Left ventricle myocardium inferior (tissue), 1 donor: ENCODE measurements at regions not wholly inside any gene's neighbourhood (a gene's known extent, or its start where the extent isn't known, plus 50 kb on each side); places are given as distances from the start of the nearest gene placed in this dataset.

ENCODE experiments used
- DNase-seq: peaks from one replicate; pipeline ENCODE4 v3.0.0-alpha.2; 2020
- H3K27ac ChIP-seq: fragments of 200-600 bp; replicated peaks from 2 replicates; pipeline ENCODE4 v1.8.0; 2021
- H3K27me3 ChIP-seq: fragments of 200-600 bp; 2 replicates; pipeline ENCODE4 v1.8.0; 2021; ENCODE audit warnings: low read depth
- H3K36me3 ChIP-seq: fragments of 200-600 bp; 2 replicates; pipeline ENCODE4 v1.8.0; 2021
- H3K4me1 ChIP-seq: fragments of 200-600 bp; 2 replicates; pipeline ENCODE4 v1.8.0; 2021
- H3K4me3 ChIP-seq: fragments of 200-600 bp; 2 replicates; pipeline ENCODE4 v1.8.0; 2021; ENCODE audit warnings: mild to moderate bottlenecking, moderate library complexity
- H3K9me3 ChIP-seq: fragments of 200-600 bp; replicated peaks from 2 replicates; pipeline ENCODE4 v1.8.0; 2021
- CTCF ChIP-seq: fragments of 200-600 bp; IDR thresholded peaks from 2 replicates; pipeline ENCODE4 v1.8.0; 2021; ENCODE audit warnings: antibody characterized with exemption, mild to moderate bottlenecking, borderline replicate concordance
- intact Hi-C: fragments of 100-400 bp; cut with micrococcal nuclease; formaldehyde crosslinking; loops from one replicate; pipeline ENCODE4 v1.11.0; 2022
- donor health status: DM: no; HTN: yes; CAD: no; lungs with severe emphysema.

GRCh38 chr7:124398937-124399552 lies 366.2 kb upstream of the TMEM229A start:
- H3K36me3 ChIP-seq, result no peaks in the 10 kb centered on the region
- H3K27ac ChIP-seq, result no peak overlapping the region
- H3K27me3 ChIP-seq, result no peaks in the 10 kb centered on the region
- TF ChIP-seq CTCF, result no peak
- intact Hi-C loops, result loop anchor here (10.0 kb wide), 1 partner anchor 214 kb away; no protein-coding TSS in a partner anchor
- H3K4me1 ChIP-seq, result no peaks in the 10 kb centered on the region
- DNase-seq, result no peak
- peaks cover 7% of the 10 kb centered on the region for H3K9me3 ChIP-seq
- no peak overlapping the region for H3K4me3 ChIP-seq

- Histone ChIP-seq H3K27ac (no peak overlapping the region), H3K27me3 (no peaks in the 10 kb centered on the region), H3K4me3 (no peak overlapping the region), H3K4me1 (no peaks in the 10 kb centered on the region), H3K36me3 (no peaks in the 10 kb centered on the region), H3K9me3 (peaks cover 7% of the 10 kb centered on the region)
- DNase-seq, result no peak
- intact Hi-C loops, result loop anchor here (10.0 kb wide), 1 partner anchor 212 kb away; no protein-coding TSS in a partner anchor
- no peak for TF ChIP-seq CTCF
Observed at GRCh38 chr7:124397134-124397533, 364.3 kb upstream of the TMEM229A start.

GRCh38 chr7:124390301-124390700 lies 357.4 kb upstream of the TMEM229A start:
- Histone ChIP-seq H3K4me3 (no peak overlapping the region), H3K27ac (no peak overlapping the region), H3K27me3 (no peaks in the 10 kb centered on the region), H3K9me3 (peaks cover 3% of the 10 kb centered on the region), H3K36me3 (no peaks in the 10 kb centered on the region), H3K4me1 (no peaks in the 10 kb centered on the region)
- TF ChIP-seq CTCF, result no peak
- no peak for DNase-seq
- intact Hi-C loops, result loop anchor here (10.0 kb wide), 1 partner anchor 206 kb away; no protein-coding TSS in a partner anchor

GRCh38 chr7:124388751-124389150 lies 355.9 kb upstream of the TMEM229A start:
- H3K9me3 ChIP-seq, result no peaks in the 10 kb centered on the region
- no peaks in the 10 kb centered on the region for H3K36me3 ChIP-seq
- H3K4me1 ChIP-seq, result no peaks in the 10 kb centered on the region
- H3K27me3 ChIP-seq, result no peaks in the 10 kb centered on the region
- no peak overlapping the region for H3K27ac ChIP-seq
- no peak for TF ChIP-seq CTCF
- DNase-seq, result no peak
- intact Hi-C loops, result no loop called here
- no peak overlapping the region for H3K4me3 ChIP-seq

- Histone ChIP-seq H3K27me3 (no peaks in the 10 kb centered on the region), H3K4me1 (no peaks in the 10 kb centered on the region), H3K27ac (no peak overlapping the region), H3K4me3 (no peak overlapping the region), H3K9me3 (no peaks in the 10 kb centered on the region), H3K36me3 (no peaks in the 10 kb centered on the region)
- intact Hi-C loops, result no loop called here
- no peak for TF ChIP-seq CTCF
- DNase-seq, result no peak
Observed at GRCh38 chr7:124387056-124387455, 354.2 kb upstream of the TMEM229A start.

GRCh38 chr7:124379296-124379695 lies 346.4 kb upstream of the TMEM229A start:
- Histone ChIP-seq H3K36me3 (no peaks in the 10 kb centered on the region), H3K9me3 (no peaks in the 10 kb centered on the region), H3K4me3 (no peak overlapping the region), H3K27me3 (no peaks in the 10 kb centered on the region), H3K4me1 (no peaks in the 10 kb centered on the region), H3K27ac (no peak overlapping the region)
- DNase-seq, result no peak
- TF ChIP-seq CTCF, result no peak
- intact Hi-C loops, result no loop called here
